K562 (cell line): ENCODE measurements at regions not wholly inside any gene's neighbourhood (a gene's known extent, or its start where the extent isn't known, plus 50 kb on each side); places are given as distances from the start of the nearest gene placed in this dataset.

Experiments
- ATAC-seq: fragments of 200-7000 bp; cut with Tn5 transposase; 3 replicates; pipeline ENCODE4 v1.9.1; 2020; ENCODE audit warnings: moderate library complexity
- BruUV-seq: library from RNA; stranded (reverse); fragments of 400-500 nt; replicated peaks from 2 replicates; lab custom pipeline; 2021; lab: Mats Ljungman, UMichigan
- CTCF ChIA-PET: fragments of 300-600 bp; formaldehyde crosslinking; extraction: SDS; loops from one replicate; lab custom pipeline; 2021; ENCODE audit warnings: low intra/inter-chr PET ratio; lab: Yijun Ruan, JAX
- POLR2A ChIA-PET: fragments of 300-600, 350-650 bp; sonication (Branson Sonifier 250); formaldehyde crosslinking; extraction: SDS; loops from one replicate; lab custom pipeline; 2021; ENCODE audit warnings: antibody characterized with exemption, inconsistent platforms; lab: Yijun Ruan, JAX
- DNase-seq, 4 experiments: peaks; one replicate each; pipeline versions ENCODE4 v3.0.0 to v3.0.0-alpha.2; 2011 to 2018; ENCODE audit warnings: low spot score in 3 of 4, mixed read lengths in 3 of 4; ENCODE audit errors: extremely low read depth in 1 of 4
- FAIRE-seq: peaks from 2 replicates; lab custom pipeline; 2011; peaks lifted over from hg19 to GRCh38; lab: Jason Lieb, UNC
- H2AFZ ChIP-seq: 2 replicates; pipeline ENCODE4 v1.6.0; 2011; ENCODE audit warnings: low read depth, low read length, control low read depth, inconsistent platforms
- H3K27ac ChIP-seq: fragments of 200-600 bp; 3 replicates; pipeline ENCODE4 v1.8.0; 2011; ENCODE audit warnings: low read depth, mild to moderate bottlenecking, control low read depth, inconsistent platforms, low read length, moderate library complexity, mixed read lengths; ENCODE audit errors: extremely low read depth
- H3K27me3 ChIP-seq, 2 experiments: fragments of 300-600 bp in 1 of 2; 2 replicates in 1 of 2; 3 replicates in 1 of 2; pipeline versions ENCODE4 v1.6.0 to v1.8.0; 2011; ENCODE audit warnings: inconsistent platforms in 2 of 2, low read length in 2 of 2, mild to moderate bottlenecking in 1 of 2, mixed read lengths in 1 of 2, moderate library complexity in 1 of 2; ENCODE audit not compliant: control insufficient read depth in 2 of 2, insufficient read depth in 2 of 2
- H3K36me3 ChIP-seq: fragments of 300-600 bp; 3 replicates; pipeline ENCODE4 v1.8.0; 2011; ENCODE audit warnings: mild to moderate bottlenecking, low read length, inconsistent platforms; ENCODE audit not compliant: control insufficient read depth, insufficient read depth
- H3K4me1 ChIP-seq, 2 experiments: fragments of 200-600 bp in 1 of 2; replicated peaks in 1 of 2; 2 replicates in 1 of 2; 3 replicates in 1 of 2; pipeline versions ENCODE4 v1.5.1 to v1.8.0; 2011; ENCODE audit warnings: inconsistent platforms in 2 of 2, low read length in 2 of 2, mild to moderate bottlenecking in 1 of 2, mixed read lengths in 1 of 2, moderate library complexity in 1 of 2; ENCODE audit not compliant: control insufficient read depth in 2 of 2, insufficient read depth in 2 of 2
- H3K4me2 ChIP-seq: 2 replicates; pipeline ENCODE4 v1.6.1; 2011; ENCODE audit warnings: low read length, control low read depth, inconsistent platforms, mixed read lengths; ENCODE audit not compliant: insufficient read depth
- H3K4me3 ChIP-seq: fragments of 200-600 bp; sonication (generic), shearing (Covaris generic); 2 replicates; pipeline ENCODE4 v1.5.1; 2016; ENCODE audit warnings: control low read depth, inconsistent platforms
- H3K79me2 ChIP-seq: fragments of 200-600 bp; 3 replicates; pipeline ENCODE4 v1.8.0; 2011; ENCODE audit warnings: low read length, inconsistent platforms; ENCODE audit not compliant: control insufficient read depth, insufficient read depth
- H3K9ac ChIP-seq, 2 experiments: 2 replicates each; pipeline versions ENCODE4 v1.6.0 to v1.6.1; 2011; ENCODE audit warnings: low read depth in 2 of 2, low read length in 2 of 2, control low read depth in 1 of 2, inconsistent platforms in 1 of 2, mild to moderate bottlenecking in 1 of 2, mixed read lengths in 1 of 2; ENCODE audit not compliant: insufficient read depth in 1 of 2
- H3K9me1 ChIP-seq: one replicate; pipeline ENCODE4 v1.6.0; 2011; ENCODE audit warnings: inconsistent platforms, mild to moderate bottlenecking, low read length, moderate library complexity; ENCODE audit not compliant: control insufficient read depth, insufficient read depth
- H3K9me3 ChIP-seq: replicated peaks from 2 replicates; pipeline ENCODE4 v1.5.1; 2011; ENCODE audit warnings: low read depth, low read length, inconsistent platforms; ENCODE audit not compliant: control insufficient read depth, insufficient read depth
- H4K20me1 ChIP-seq: replicated peaks from 2 replicates; pipeline ENCODE4 v1.6.1; 2011; ENCODE audit warnings: low read length, inconsistent platforms, mixed read lengths; ENCODE audit not compliant: control insufficient read depth, insufficient read depth
- ATF4 ChIP-seq: fragments of 450-650 bp; formaldehyde crosslinking; IDR thresholded peaks from 2 replicates; pipeline ENCODE4 v1.4.0; 2022; ENCODE audit warnings: mild to moderate bottlenecking, moderate library complexity
- DNMT1 ChIP-seq: fragments of 450-650 bp; IDR thresholded peaks from 2 replicates; pipeline ENCODE4 v1.6.1; 2016; ENCODE audit warnings: antibody characterized with exemption, mild to moderate bottlenecking
- FOXP4 ChIP-seq: sonication (generic); formaldehyde crosslinking; IDR thresholded peaks from 2 replicates; pipeline ENCODE4 v1.8.0; 2022; ENCODE audit warnings: mild to moderate bottlenecking, missing genetic modification reagents, borderline replicate concordance
- HLTF ChIP-seq: fragments of 450-650 bp; IDR thresholded peaks from 2 replicates; pipeline ENCODE4 v1.6.1; 2016
- KDM5B ChIP-seq: fragments of 200-600 bp; sonication (generic); IDR thresholded peaks from 2 replicates; pipeline ENCODE4 v1.6.1; 2012; ENCODE audit warnings: low read depth, mild to moderate bottlenecking, moderate library complexity, low read length, control low read depth, inconsistent platforms; ENCODE audit not compliant: insufficient replicate concordance
- KLF16 ChIP-seq: IDR thresholded peaks from 2 replicates; pipeline ENCODE4 v1.6.1; 2016; ENCODE audit warnings: antibody characterized with exemption
- NCOA2 ChIP-seq, 2 experiments: fragments of 450-650 bp; IDR thresholded peaks; 2 replicates each; pipeline ENCODE4 v1.6.1; 2018; ENCODE audit warnings: mild to moderate bottlenecking in 2 of 2, moderate library complexity in 1 of 2; ENCODE audit not compliant: partially characterized antibody in 2 of 2
- PYGO2 ChIP-seq: fragments of 450-650 bp; IDR thresholded peaks from 2 replicates; pipeline ENCODE4 v1.6.1; 2016; ENCODE audit warnings: mild to moderate bottlenecking, missing genetic modification characterization, moderate library complexity, missing compliant biosample characterization
- RCOR1 ChIP-seq, 2 experiments: IDR thresholded peaks; 2 replicates each; pipeline ENCODE4 v1.6.1; 2012; ENCODE audit warnings: low read depth in 2 of 2, low read length in 2 of 2, borderline replicate concordance in 1 of 2, improper control_type of control experiment in 1 of 2
- SMARCE1 ChIP-seq: fragments of 450-650 bp; IDR thresholded peaks from 2 replicates; pipeline ENCODE4 v1.7.1; 2016; ENCODE audit warnings: mild to moderate bottlenecking
- STAG1 ChIP-seq: sonication (generic); formaldehyde crosslinking; IDR thresholded peaks from 2 replicates; pipeline ENCODE4 v1.5.0; 2020; ENCODE audit warnings: missing genetic modification reagents, borderline replicate concordance
- WGBS: fragments of 100-300 bp; shearing (Covaris generic); methylation state at CpG from one replicate; pipeline ENCODE4 v1.1.6; 2016; ENCODE audit warnings: low coverage, mixed read lengths; ENCODE audit not compliant: insufficient coverage; ENCODE audit errors: missing lambda C conversion rate; 5-methylcytosine and 5-hydroxymethylcytosine counted together
- in situ Hi-C: fragments of 300-500 bp; cut with MboI; formaldehyde crosslinking; loops from 4 replicates; pipeline ENCODE4 v1.15.0; 2018; ENCODE audit warnings: inconsistent platforms, mixed read lengths
- intact Hi-C: fragments of 100-400 bp; cut with micrococcal nuclease; formaldehyde crosslinking; loops from 2 replicates; pipeline ENCODE4 v1.14.2; 2022

- Histone ChIP-seq H3K27ac (no peak overlapping the region), H3K9ac (no peak overlapping the region), H3K4me1 (no peaks in the 10 kb centered on the region), H3K4me3 (no peak overlapping the region), H3K9me3 (no peaks in the 10 kb centered on the region; the same call in 1 of the 2 replicates), H4K20me1 (no peaks in the 10 kb centered on the region), H3K36me3 (no peaks in the 10 kb centered on the region), H3K79me2 (no peaks in the 10 kb centered on the region), H2AFZ (no peak overlapping the region), H3K9me1 (no peaks in the 10 kb centered on the region), H3K4me2 (no peak overlapping the region), H3K27me3 (no peaks in the 10 kb centered on the region)
- FAIRE-seq (no peak), DNase-seq (no peak), ATAC-seq (no peak)
- no TSS peak for BruUV-seq
- ChIA-PET CTCF (no interaction called here), POLR2A (interaction anchor here (0.5 kb wide), 1 partner anchor 11 kb away, joined by 4 read pairs; no protein-coding TSS in a partner anchor)
- WGBS: 11% methylated on average over 2 of the region's 2 CpGs
- in situ Hi-C loops: no loop called here
- no peak for TF ChIP-seq HLTF
- TF ChIP-seq SMARCE1: no peak
- no peak for TF ChIP-seq FOXP4 (CRISPR knock-in tag)
- no peak for TF ChIP-seq KLF16
- TF ChIP-seq ATF4 (CRISPR knock-in tag): no peak
- TF ChIP-seq NCOA2 (IDR thresholded peaks at IDR 0.05; ENCODE audit: partially characterized antibody in 2 of 2): no peak
- no peak for TF ChIP-seq STAG1
- TF ChIP-seq DNMT1: no peak
- no peak for TF ChIP-seq KDM5B
- no peak for TF ChIP-seq PYGO2 (tag)
- TF ChIP-seq RCOR1 (IDR thresholded peaks at IDR 0.05; ENCODE audit: borderline replicate concordance in 1 of 2, low read depth in 2 of 2, low read length in 2 of 2): no peak
- intact Hi-C loops: no loop called here
Observed at GRCh38 chr2:180763263-180763989, 217.0 kb upstream of the UBE2E3 start.
